Liver (tissue), 8 donors: ENCODE measurements at regions not wholly inside any gene's neighbourhood (a gene's known extent, or its start where the extent isn't known, plus 50 kb on each side); places are given as distances from the start of the nearest gene placed in this dataset.

Experiments
- DNase-seq: peaks from one replicate; pipeline ENCODE4 v3.0.0-alpha.2; 2017; ENCODE audit warnings: low spot score
- H3K27ac ChIP-seq, 2 donors: one replicate each; pipeline ENCODE4 v1.7.0; 2013; ENCODE audit warnings: inconsistent platforms in 2 of 2, low read length in 2 of 2, control low read depth in 1 of 2, low read depth in 1 of 2, mild to moderate bottlenecking in 1 of 2
- H3K27me3 ChIP-seq, 4 donors: one replicate each; pipeline versions ENCODE4 v1.6.1 to v1.7.0; 2013; ENCODE audit warnings: low read length in 3 of 4, inconsistent platforms in 1 of 4, mild to moderate bottlenecking in 1 of 4, moderate library complexity in 1 of 4; ENCODE audit not compliant: control insufficient read depth in 4 of 4, insufficient read depth in 4 of 4
- H3K36me3 ChIP-seq, 4 donors: one replicate each; pipeline versions ENCODE4 v1.6.1 to v1.7.0; 2013; ENCODE audit warnings: low read length in 3 of 4, mild to moderate bottlenecking in 3 of 4, low read depth in 1 of 4, moderate library complexity in 1 of 4; ENCODE audit not compliant: control insufficient read depth in 4 of 4, insufficient read depth in 3 of 4
- H3K4me1 ChIP-seq, 4 donors: one replicate each; pipeline versions ENCODE4 v1.6.1 to v1.7.0; 2013; ENCODE audit warnings: low read length in 3 of 4, mild to moderate bottlenecking in 3 of 4, moderate library complexity in 1 of 4; ENCODE audit not compliant: control insufficient read depth in 4 of 4, insufficient read depth in 4 of 4
- H3K4me3 ChIP-seq, 3 donors: one replicate each; pipeline versions ENCODE4 v1.6.1 to v1.7.0; 2013; ENCODE audit warnings: low read length in 3 of 3, control low read depth in 1 of 3, low read depth in 1 of 3, mild to moderate bottlenecking in 1 of 3
- H3K9ac ChIP-seq, 2 donors: one replicate each; pipeline ENCODE4 v1.7.0; 2013; ENCODE audit warnings: low read length in 2 of 2, mild to moderate bottlenecking in 2 of 2, moderate library complexity in 2 of 2, control low read depth in 1 of 2, low read depth in 1 of 2
- H3K9me3 ChIP-seq, 4 donors: one replicate each; pipeline versions ENCODE4 v1.6.1 to v1.7.0; 2013; ENCODE audit warnings: low read length in 3 of 4; ENCODE audit not compliant: control insufficient read depth in 4 of 4
- EGR1 ChIP-seq, 2 donors: IDR thresholded peaks; 2 replicates each; pipeline ENCODE4 v1.6.1; 2016 to 2018; ENCODE audit warnings: antibody characterized with exemption in 2 of 2, low read depth in 2 of 2
- FOXA1 ChIP-seq: IDR thresholded peaks from 2 replicates; pipeline ENCODE4 v1.6.1; 2016; ENCODE audit warnings: antibody characterized with exemption
- FOXA2 ChIP-seq: IDR thresholded peaks from 2 replicates; pipeline ENCODE4 v1.6.1; 2016; ENCODE audit warnings: antibody characterized with exemption
- HNF4A ChIP-seq, 2 donors: conservative IDR thresholded peaks; 2 replicates each; pipeline ENCODE4 v1.6.1; 2016; ENCODE audit warnings: antibody characterized with exemption in 2 of 2, mild to moderate bottlenecking in 2 of 2
- HNF4G ChIP-seq: IDR thresholded peaks from 2 replicates; pipeline ENCODE4 v1.6.1; 2016; ENCODE audit warnings: antibody characterized with exemption
- JUND ChIP-seq, 2 donors: IDR thresholded peaks; 2 replicates each; pipeline ENCODE4 v1.6.1; 2016; ENCODE audit warnings: antibody characterized with exemption in 2 of 2
- NR2F2 ChIP-seq: IDR thresholded peaks from 2 replicates; pipeline ENCODE4 v1.6.1; 2016; ENCODE audit warnings: antibody characterized with exemption
- RAD21 ChIP-seq, 2 donors: IDR thresholded peaks; 2 replicates each; pipeline ENCODE4 v1.6.1; 2016; ENCODE audit warnings: antibody characterized with exemption in 2 of 2, mild to moderate bottlenecking in 2 of 2
- RXRA ChIP-seq, 2 donors: IDR thresholded peaks; 2 replicates each; pipeline ENCODE4 v1.6.1; 2017 to 2018; ENCODE audit warnings: antibody characterized with exemption in 2 of 2, mild to moderate bottlenecking in 1 of 2
- SP1 ChIP-seq: IDR thresholded peaks from 2 replicates; pipeline ENCODE4 v1.6.1; 2018; ENCODE audit warnings: antibody characterized with exemption, mild to moderate bottlenecking
- TAF1 ChIP-seq: conservative IDR thresholded peaks from 2 replicates; pipeline ENCODE4 v1.6.1; 2016; ENCODE audit warnings: antibody characterized with exemption, mild to moderate bottlenecking
- YY1 ChIP-seq: IDR thresholded peaks from 2 replicates; pipeline ENCODE4 v1.6.1; 2016; ENCODE audit warnings: antibody characterized with exemption, mild to moderate bottlenecking
- WGBS: extraction: QIAGEN DNeasy Blood & Tissue Kit; methylation state at CpG from one replicate; pipeline ENCODE4 v1.1.7; 2013; 5-methylcytosine and 5-hydroxymethylcytosine counted together
- TF ChIP-seq, protein P1 (sequence below): fragments of 150-350 bp; IDR thresholded peaks from 2 replicates; pipeline ENCODE4 v1.5.1; 2017; ENCODE audit warnings: improper control_type of control experiment, low read depth, low read length; ENCODE audit not compliant: missing input control
- TF ChIP-seq, protein P2 (sequence below): IDR thresholded peaks from 2 replicates; pipeline ENCODE4 v1.6.1; 2016; ENCODE audit warnings: antibody characterized with exemption
- TF ChIP-seq, protein P3 (sequence below): IDR thresholded peaks from 2 replicates; pipeline ENCODE4 v1.6.1; 2016; ENCODE audit warnings: antibody characterized with exemption, mild to moderate bottlenecking
- donor health status: healthy.
- donor health status: healthy.
- donor health status: healthy.
- donor health status: healthy.
- donor health status: healthy.

DNA sequence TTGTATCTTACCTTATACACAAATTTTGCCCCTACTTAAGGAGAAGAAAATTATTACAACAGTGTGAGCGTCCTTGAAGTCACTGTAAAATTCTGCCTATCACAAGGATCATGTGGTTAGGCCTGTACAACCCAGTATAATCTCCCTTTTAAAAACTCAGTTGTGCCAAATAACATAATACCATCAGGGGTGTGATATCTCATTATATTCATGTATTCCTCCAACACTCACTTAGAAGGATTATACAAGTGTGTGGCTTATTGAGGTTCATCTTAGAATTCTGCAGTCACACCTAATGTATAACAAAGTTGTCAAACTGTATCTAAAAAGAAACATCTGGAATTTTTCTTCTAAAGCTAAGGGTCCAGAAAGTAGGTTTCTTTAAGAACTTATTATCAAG, 998.8 kb upstream of the LRRTM1 start:
- no peaks in the 10 kb centered on the region for H3K36me3 ChIP-seq
- no peaks in the 10 kb centered on the region for H3K9me3 ChIP-seq
- no peak overlapping the region for H3K27ac ChIP-seq
- no peak for TF ChIP-seq HNF4G
- no peak for TF ChIP-seq YY1
- TF ChIP-seq JUND (IDR thresholded peaks at IDR 0.05): no peak
- TF ChIP-seq, protein P1, sequence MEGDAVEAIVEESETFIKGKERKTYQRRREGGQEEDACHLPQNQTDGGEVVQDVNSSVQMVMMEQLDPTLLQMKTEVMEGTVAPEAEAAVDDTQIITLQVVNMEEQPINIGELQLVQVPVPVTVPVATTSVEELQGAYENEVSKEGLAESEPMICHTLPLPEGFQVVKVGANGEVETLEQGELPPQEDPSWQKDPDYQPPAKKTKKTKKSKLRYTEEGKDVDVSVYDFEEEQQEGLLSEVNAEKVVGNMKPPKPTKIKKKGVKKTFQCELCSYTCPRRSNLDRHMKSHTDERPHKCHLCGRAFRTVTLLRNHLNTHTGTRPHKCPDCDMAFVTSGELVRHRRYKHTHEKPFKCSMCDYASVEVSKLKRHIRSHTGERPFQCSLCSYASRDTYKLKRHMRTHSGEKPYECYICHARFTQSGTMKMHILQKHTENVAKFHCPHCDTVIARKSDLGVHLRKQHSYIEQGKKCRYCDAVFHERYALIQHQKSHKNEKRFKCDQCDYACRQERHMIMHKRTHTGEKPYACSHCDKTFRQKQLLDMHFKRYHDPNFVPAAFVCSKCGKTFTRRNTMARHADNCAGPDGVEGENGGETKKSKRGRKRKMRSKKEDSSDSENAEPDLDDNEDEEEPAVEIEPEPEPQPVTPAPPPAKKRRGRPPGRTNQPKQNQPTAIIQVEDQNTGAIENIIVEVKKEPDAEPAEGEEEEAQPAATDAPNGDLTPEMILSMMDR: no peak
- no peak for TF ChIP-seq NR2F2
- no peak for TF ChIP-seq FOXA2
- no peak for TF ChIP-seq RXRA (IDR thresholded peaks at IDR 0.05)
- WGBS: 62% methylated on average over 1 of the region's 1 CpG
- no peak overlapping the region for H3K9ac ChIP-seq
- DNase-seq: no peak
- no peaks in the 10 kb centered on the region for H3K4me1 ChIP-seq
- H3K27me3 ChIP-seq: no peaks in the 10 kb centered on the region
- no peak overlapping the region for H3K4me3 ChIP-seq

DNA sequence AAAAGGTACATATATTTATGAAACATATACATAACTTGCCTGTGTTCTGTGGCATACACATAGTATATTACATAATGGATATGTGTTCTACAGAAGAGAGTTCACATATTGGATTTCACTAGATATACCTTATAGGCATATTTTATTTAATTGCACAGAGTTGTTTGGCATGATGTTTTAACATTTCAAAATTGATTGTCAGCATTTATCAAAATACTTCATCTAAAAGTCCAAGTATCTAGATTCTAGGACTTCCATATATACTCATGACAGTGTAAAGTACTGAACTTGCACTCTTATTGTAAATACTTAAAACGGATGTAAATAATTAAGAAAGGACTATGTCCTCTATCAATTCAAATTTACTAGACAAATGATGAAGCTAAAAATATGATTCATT, 995.3 kb upstream of the LRRTM1 start:
- H3K9me3 ChIP-seq: no peaks in the 10 kb centered on the region
- no peak overlapping the region for H3K27ac ChIP-seq
- no peak overlapping the region for H3K9ac ChIP-seq
- H3K4me3 ChIP-seq: no peak overlapping the region
- no peaks in the 10 kb centered on the region for H3K36me3 ChIP-seq
- H3K4me1 ChIP-seq: no peaks in the 10 kb centered on the region
- WGBS: 68% methylated on average over 1 of the region's 1 CpG
- TF ChIP-seq RXRA (IDR thresholded peaks at IDR 0.05): no peak
- no peak for TF ChIP-seq FOXA1
- TF ChIP-seq, protein P2, sequence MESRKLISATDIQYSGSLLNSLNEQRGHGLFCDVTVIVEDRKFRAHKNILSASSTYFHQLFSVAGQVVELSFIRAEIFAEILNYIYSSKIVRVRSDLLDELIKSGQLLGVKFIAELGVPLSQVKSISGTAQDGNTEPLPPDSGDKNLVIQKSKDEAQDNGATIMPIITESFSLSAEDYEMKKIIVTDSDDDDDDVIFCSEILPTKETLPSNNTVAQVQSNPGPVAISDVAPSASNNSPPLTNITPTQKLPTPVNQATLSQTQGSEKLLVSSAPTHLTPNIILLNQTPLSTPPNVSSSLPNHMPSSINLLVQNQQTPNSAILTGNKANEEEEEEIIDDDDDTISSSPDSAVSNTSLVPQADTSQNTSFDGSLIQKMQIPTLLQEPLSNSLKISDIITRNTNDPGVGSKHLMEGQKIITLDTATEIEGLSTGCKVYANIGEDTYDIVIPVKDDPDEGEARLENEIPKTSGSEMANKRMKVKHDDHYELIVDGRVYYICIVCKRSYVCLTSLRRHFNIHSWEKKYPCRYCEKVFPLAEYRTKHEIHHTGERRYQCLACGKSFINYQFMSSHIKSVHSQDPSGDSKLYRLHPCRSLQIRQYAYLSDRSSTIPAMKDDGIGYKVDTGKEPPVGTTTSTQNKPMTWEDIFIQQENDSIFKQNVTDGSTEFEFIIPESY: no peak
- TF ChIP-seq EGR1 (IDR thresholded peaks at IDR 0.05; ENCODE audit: low read depth in 2 of 2): no peak
- TF ChIP-seq HNF4A (conservative IDR thresholded peaks at IDR 0.05): no peak
- no peak for TF ChIP-seq HNF4G
- TF ChIP-seq YY1: no peak
- TF ChIP-seq FOXA2: no peak
- TF ChIP-seq SP1: no peak
- no peak for TF ChIP-seq NR2F2
- TF ChIP-seq RAD21 (IDR thresholded peaks at IDR 0.05): no peak
- no peak for TF ChIP-seq TAF1
- TF ChIP-seq, protein P3, sequence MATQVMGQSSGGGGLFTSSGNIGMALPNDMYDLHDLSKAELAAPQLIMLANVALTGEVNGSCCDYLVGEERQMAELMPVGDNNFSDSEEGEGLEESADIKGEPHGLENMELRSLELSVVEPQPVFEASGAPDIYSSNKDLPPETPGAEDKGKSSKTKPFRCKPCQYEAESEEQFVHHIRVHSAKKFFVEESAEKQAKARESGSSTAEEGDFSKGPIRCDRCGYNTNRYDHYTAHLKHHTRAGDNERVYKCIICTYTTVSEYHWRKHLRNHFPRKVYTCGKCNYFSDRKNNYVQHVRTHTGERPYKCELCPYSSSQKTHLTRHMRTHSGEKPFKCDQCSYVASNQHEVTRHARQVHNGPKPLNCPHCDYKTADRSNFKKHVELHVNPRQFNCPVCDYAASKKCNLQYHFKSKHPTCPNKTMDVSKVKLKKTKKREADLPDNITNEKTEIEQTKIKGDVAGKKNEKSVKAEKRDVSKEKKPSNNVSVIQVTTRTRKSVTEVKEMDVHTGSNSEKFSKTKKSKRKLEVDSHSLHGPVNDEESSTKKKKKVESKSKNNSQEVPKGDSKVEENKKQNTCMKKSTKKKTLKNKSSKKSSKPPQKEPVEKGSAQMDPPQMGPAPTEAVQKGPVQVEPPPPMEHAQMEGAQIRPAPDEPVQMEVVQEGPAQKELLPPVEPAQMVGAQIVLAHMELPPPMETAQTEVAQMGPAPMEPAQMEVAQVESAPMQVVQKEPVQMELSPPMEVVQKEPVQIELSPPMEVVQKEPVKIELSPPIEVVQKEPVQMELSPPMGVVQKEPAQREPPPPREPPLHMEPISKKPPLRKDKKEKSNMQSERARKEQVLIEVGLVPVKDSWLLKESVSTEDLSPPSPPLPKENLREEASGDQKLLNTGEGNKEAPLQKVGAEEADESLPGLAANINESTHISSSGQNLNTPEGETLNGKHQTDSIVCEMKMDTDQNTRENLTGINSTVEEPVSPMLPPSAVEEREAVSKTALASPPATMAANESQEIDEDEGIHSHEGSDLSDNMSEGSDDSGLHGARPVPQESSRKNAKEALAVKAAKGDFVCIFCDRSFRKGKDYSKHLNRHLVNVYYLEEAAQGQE: no peak
- TF ChIP-seq, protein P1: no peak
- no peaks in the 10 kb centered on the region for H3K27me3 ChIP-seq
- no peak for DNase-seq
